Heart left ventricle (tissue), 16 donors: ENCODE measurements at regions not wholly inside any gene's neighbourhood (a gene's known extent, or its start where the extent isn't known, plus 50 kb on each side); places are given as distances from the start of the nearest gene placed in this dataset.

ENCODE experiments used
- ATAC-seq, 4 donors: fragments of 200-7000 bp; cut with Tn5 transposase; one replicate each; pipeline ENCODE4 v1.9.1; 2020 to 2022; ENCODE audit warnings: moderate library complexity in 4 of 4, mild to moderate bottlenecking in 3 of 4, moderate number of reproducible peaks in 1 of 4
- DNase-seq, 5 donors: peaks; one replicate each; pipeline ENCODE4 v3.0.0-alpha.2; 2020
- H3K27ac ChIP-seq, 12 donors: fragments of 200-600 bp; sonication (generic) in 4 of 12; one replicate each; pipeline versions ENCODE4 v1.5.0 to v1.8.0; 2016 to 2022; ENCODE audit warnings: mild to moderate bottlenecking in 2 of 12
- H3K27me3 ChIP-seq, 9 donors: fragments of 200-600 bp; sonication (generic) in 2 of 9; one replicate each; pipeline versions ENCODE4 v1.5.1 to v1.8.0; 2016 to 2022; ENCODE audit warnings: mild to moderate bottlenecking in 3 of 9
- H3K36me3 ChIP-seq, 9 donors: fragments of 200-600 bp; sonication (generic) in 2 of 9; one replicate each; pipeline versions ENCODE4 v1.5.0 to v1.8.0; 2018 to 2022; ENCODE audit warnings: mild to moderate bottlenecking in 2 of 9
- H3K4me1 ChIP-seq, 12 donors: fragments of 200-600 bp; sonication (generic) in 4 of 12; one replicate each; pipeline versions ENCODE4 v1.5.0 to v1.8.0; 2016 to 2022; ENCODE audit warnings: mild to moderate bottlenecking in 3 of 12
- H3K4me3 ChIP-seq, 12 donors: fragments of 200-600 bp; sonication (generic) in 4 of 12; one replicate each; pipeline versions ENCODE4 v1.5.0 to v1.8.0; 2017 to 2022; ENCODE audit warnings: mild to moderate bottlenecking in 9 of 12, moderate library complexity in 4 of 12
- H3K9me3 ChIP-seq, 12 donors: fragments of 200-600 bp; sonication (generic) in 4 of 12; one replicate each; pipeline versions ENCODE4 v1.5.0 to v1.8.0; 2016 to 2022; ENCODE audit warnings: mild to moderate bottlenecking in 1 of 12
- CTCF ChIP-seq, 12 donors: fragments of 200-600 bp; sonication (generic) in 4 of 12; IDR thresholded peaks; one replicate each; pipeline versions ENCODE4 v1.5.0 to v1.8.0; 2018 to 2022; ENCODE audit warnings: antibody characterized with exemption in 12 of 12, mild to moderate bottlenecking in 5 of 12
- POLR2A ChIP-seq, 2 donors: fragments of 450-650 bp; IDR thresholded peaks; one replicate each; pipeline ENCODE4 v1.6.1; 2017; ENCODE audit warnings: antibody characterized with exemption in 2 of 2, mild to moderate bottlenecking in 2 of 2, moderate library complexity in 2 of 2
- WGBS, 4 donors: extraction: QIAGEN DNeasy Blood & Tissue Kit in 2 of 4; methylation state at CpG; one replicate each; pipeline versions ENCODE4 v1.1.5 to v1.1.7; 2013 to 2018; 5-methylcytosine and 5-hydroxymethylcytosine counted together
- intact Hi-C, 10 donors: fragments of 100-400 bp; cut with DNase I; formaldehyde crosslinking; loops; one replicate each; pipeline versions ENCODE4 v1.11.1 to v1.14.2; 2022
- donor health status: ischemic (EF 13 %, LVEDD 7.1; RV severe dilation, severe dysfunction).
- donor health status: healthy with polysubstance abuse.
- donor health status: DM: no; HTN: yes; CAD: no.
- donor health status: DM: no; HTN: no; CAD: no.
- donor health status: ischemic (EF 25% LVEDD 6.9; RV normal size, moderate dysfunction).
- donor health status: ischemic (EF 25% LVEDD 5.7; RV mildly dilated, moderate dysfunction).
- donor health status: healthy.
- donor health status: DM: yes; HTN: yes; CAD: no.
- donor health status: ischemic (EF 35%, LVEDD 5.7; RV mildly dilated, moderate dysfunction).
- donor health status: nonischemic (EF 11% LVEDD 7.7; RV severe dilation, severe dysfunction).
- donor health status: DM: yes; HTN: yes; CAD: no.
- donor health status: PGD.
- donor health status: ischemic (EF 29% LVEDD 5.4; RV normal size, mild dysfunction).
- donor health status: nonischemic (EF 23%, LVEDD 6.1; RV moderate dilation, normal function).

GRCh38 chr9:2494562-2494961 lies 127.0 kb upstream of the VLDLR start:
- no peak overlapping the region for H3K4me3 ChIP-seq
- intact Hi-C loops, result loop anchor here in 6 of 10 donors (5.0 to 10.0 kb wide), 6 partner anchors 73 to 360 kb away; partner anchors contain the start of gene VLDLR (in 3 of the 6)
- peak in 2 of 4 donors; percentile 40 to 50 for ATAC-seq
- 65 to 76% (median 73%) methylated on average over 2 of the region's 2 CpGs for WGBS, 4 donors
- H3K27ac ChIP-seq, result peak overlapping the region in 9 of 12 donors; percentile 14 to 78 (median 67)
- peaks cover 3 to 64% (median 23%) of the 10 kb centered on the region in 12 donors for H3K4me1 ChIP-seq
- no peak for DNase-seq
- no peaks in the 10 kb centered on the region for H3K27me3 ChIP-seq
- H3K36me3 ChIP-seq, result no peaks in the 10 kb centered on the region
- H3K9me3 ChIP-seq, result peaks cover 0 to 6% (median 0%) of the 10 kb centered on the region in 12 donors
- TF ChIP-seq POLR2A (IDR thresholded peaks at IDR 0.05) (no peak), CTCF (IDR thresholded peaks at IDR 0.05) (no peak)

- DNase-seq, result no peak
- H3K4me3 ChIP-seq, result no peak overlapping the region
- no peaks in the 10 kb centered on the region for H3K36me3 ChIP-seq
- 88 to 94% (median 91%) methylated on average over 2 to 3 of the region's 3 CpGs for WGBS, 4 donors
- ATAC-seq, result peak in 1 of 4 donors; percentile 5
- peak overlapping the region in 10 of 12 donors; percentile 32 to 82 (median 72) for H3K27ac ChIP-seq
- H3K9me3 ChIP-seq, result peaks cover 0 to 6% (median 0%) of the 10 kb centered on the region in 12 donors
- intact Hi-C loops, result loop anchor here in 6 of 10 donors (2.0 to 10.0 kb wide), 6 partner anchors 65 to 361 kb away; partner anchors contain the start of gene VLDLR (in 4 of the 6)
- H3K27me3 ChIP-seq, result no peaks in the 10 kb centered on the region
- TF ChIP-seq CTCF (IDR thresholded peaks at IDR 0.05) (no peak), POLR2A (IDR thresholded peaks at IDR 0.05) (no peak)
- H3K4me1 ChIP-seq, result peaks cover 0 to 56% (median 18%) of the 10 kb centered on the region in 12 donors
Observed at GRCh38 chr9:2495221-2496005, 126.2 kb upstream of the VLDLR start.

- no peak for DNase-seq
- intact Hi-C loops, result loop anchor here in 6 of 10 donors (2.0 to 10.0 kb wide), 6 partner anchors 65 to 361 kb away; partner anchors contain the start of gene VLDLR (in 4 of the 6)
- TF ChIP-seq CTCF (IDR thresholded peaks at IDR 0.05) (no peak), POLR2A (IDR thresholded peaks at IDR 0.05) (no peak)
- Histone ChIP-seq H3K36me3 (no peaks in the 10 kb centered on the region), H3K4me3 (no peak overlapping the region), H3K27ac (peak overlapping the region in 11 of 12 donors; percentile 36 to 82 (median 69)), H3K27me3 (no peaks in the 10 kb centered on the region), H3K9me3 (peaks cover 0 to 6% (median 0%) of the 10 kb centered on the region in 12 donors), H3K4me1 (peaks cover 0 to 51% (median 16%) of the 10 kb centered on the region in 12 donors)
- ATAC-seq, result peak in 1 of 4 donors; percentile 19
- 84 to 90% (median 87%) methylated on average over 5 of the region's 5 CpGs for WGBS, 4 donors
Observed at GRCh38 chr9:2496169-2496568, 125.4 kb upstream of the VLDLR start.

GRCh38 chr9:2496934-2497333 lies 124.7 kb upstream of the VLDLR start:
- Histone ChIP-seq H3K9me3 (peaks cover 0 to 6% (median 0%) of the 10 kb centered on the region in 12 donors), H3K27ac (peak overlapping the region in 11 of 12 donors; percentile 36 to 82 (median 69)), H3K36me3 (no peaks in the 10 kb centered on the region), H3K4me3 (no peak overlapping the region), H3K27me3 (no peaks in the 10 kb centered on the region), H3K4me1 (peaks cover 0 to 51% (median 16%) of the 10 kb centered on the region in 12 donors)
- TF ChIP-seq POLR2A (IDR thresholded peaks at IDR 0.05) (no peak), CTCF (IDR thresholded peaks at IDR 0.05) (no peak)
- DNase-seq (peak in 2 of 5 donors; percentile 27 to 40), ATAC-seq (peak; percentile 77 to 90 (median 82))
- intact Hi-C loops, result loop anchor here in 6 of 10 donors (2.0 to 10.0 kb wide), 6 partner anchors 64 to 362 kb away; partner anchors contain the start of gene VLDLR (in 4 of the 6)
